Gastrocnemius medialis (tissue), 4 donors: ENCODE measurements at regions not wholly inside any gene's neighbourhood (a gene's known extent, or its start where the extent isn't known, plus 50 kb on each side); places are given as distances from the start of the nearest gene placed in this dataset.

Experiments used
- POLR2A ChIP-seq, 2 donors: fragments of 450-650 bp; IDR thresholded peaks; one replicate each; pipeline ENCODE4 v1.6.1; 2017; ENCODE audit warnings: antibody characterized with exemption in 2 of 2, mild to moderate bottlenecking in 2 of 2, moderate library complexity in 2 of 2
- TF ChIP-seq, protein P1 (sequence below), 5 experiments: fragments of 450-650 bp in 3 of 5; fragments of 200-600 bp in 2 of 5; sonication (generic) in 2 of 5; IDR thresholded peaks in 4 of 5; conservative IDR thresholded peaks in 1 of 5; 1 replicate in 4 of 5; 2 replicates in 1 of 5; pipeline ENCODE4 v1.5.1; 2016 to 2019; ENCODE audit warnings: antibody characterized with exemption in 5 of 5, mild to moderate bottlenecking in 3 of 5, moderate library complexity in 3 of 5

- TF ChIP-seq, protein P1, sequence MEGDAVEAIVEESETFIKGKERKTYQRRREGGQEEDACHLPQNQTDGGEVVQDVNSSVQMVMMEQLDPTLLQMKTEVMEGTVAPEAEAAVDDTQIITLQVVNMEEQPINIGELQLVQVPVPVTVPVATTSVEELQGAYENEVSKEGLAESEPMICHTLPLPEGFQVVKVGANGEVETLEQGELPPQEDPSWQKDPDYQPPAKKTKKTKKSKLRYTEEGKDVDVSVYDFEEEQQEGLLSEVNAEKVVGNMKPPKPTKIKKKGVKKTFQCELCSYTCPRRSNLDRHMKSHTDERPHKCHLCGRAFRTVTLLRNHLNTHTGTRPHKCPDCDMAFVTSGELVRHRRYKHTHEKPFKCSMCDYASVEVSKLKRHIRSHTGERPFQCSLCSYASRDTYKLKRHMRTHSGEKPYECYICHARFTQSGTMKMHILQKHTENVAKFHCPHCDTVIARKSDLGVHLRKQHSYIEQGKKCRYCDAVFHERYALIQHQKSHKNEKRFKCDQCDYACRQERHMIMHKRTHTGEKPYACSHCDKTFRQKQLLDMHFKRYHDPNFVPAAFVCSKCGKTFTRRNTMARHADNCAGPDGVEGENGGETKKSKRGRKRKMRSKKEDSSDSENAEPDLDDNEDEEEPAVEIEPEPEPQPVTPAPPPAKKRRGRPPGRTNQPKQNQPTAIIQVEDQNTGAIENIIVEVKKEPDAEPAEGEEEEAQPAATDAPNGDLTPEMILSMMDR (IDR thresholded peaks at IDR 0.05 in 4 of 5, conservative IDR thresholded peaks at IDR 0.05 in 1 of 5) = no peak
- TF ChIP-seq POLR2A (IDR thresholded peaks at IDR 0.05) = no peak
These were observed 158.0 kb downstream of the SDHAF3 start for GRCh38 chr7:97275475-97275874.
